Liver (tissue), 7 donors: ENCODE measurements at regions not wholly inside any gene's neighbourhood (a gene's known extent, or its start where the extent isn't known, plus 50 kb on each side); places are given as distances from the start of the nearest gene placed in this dataset.

Source experiments
- DNase-seq: peaks from one replicate; pipeline ENCODE4 v3.0.0-alpha.2; 2017; ENCODE audit warnings: low spot score
- H3K27ac ChIP-seq, 2 donors: one replicate each; pipeline ENCODE4 v1.7.0; 2013; ENCODE audit warnings: inconsistent platforms in 2 of 2, low read length in 2 of 2, control low read depth in 1 of 2, low read depth in 1 of 2, mild to moderate bottlenecking in 1 of 2
- H3K27me3 ChIP-seq, 4 donors: one replicate each; pipeline versions ENCODE4 v1.6.1 to v1.7.0; 2013; ENCODE audit warnings: low read length in 3 of 4, inconsistent platforms in 1 of 4, mild to moderate bottlenecking in 1 of 4, moderate library complexity in 1 of 4; ENCODE audit not compliant: control insufficient read depth in 4 of 4, insufficient read depth in 4 of 4
- H3K36me3 ChIP-seq, 4 donors: one replicate each; pipeline versions ENCODE4 v1.6.1 to v1.7.0; 2013; ENCODE audit warnings: low read length in 3 of 4, mild to moderate bottlenecking in 3 of 4, low read depth in 1 of 4, moderate library complexity in 1 of 4; ENCODE audit not compliant: control insufficient read depth in 4 of 4, insufficient read depth in 3 of 4
- H3K4me1 ChIP-seq, 4 donors: one replicate each; pipeline versions ENCODE4 v1.6.1 to v1.7.0; 2013; ENCODE audit warnings: low read length in 3 of 4, mild to moderate bottlenecking in 3 of 4, moderate library complexity in 1 of 4; ENCODE audit not compliant: control insufficient read depth in 4 of 4, insufficient read depth in 4 of 4
- H3K4me3 ChIP-seq, 3 donors: one replicate each; pipeline versions ENCODE4 v1.6.1 to v1.7.0; 2013; ENCODE audit warnings: low read length in 3 of 3, control low read depth in 1 of 3, low read depth in 1 of 3, mild to moderate bottlenecking in 1 of 3
- H3K9ac ChIP-seq, 2 donors: one replicate each; pipeline ENCODE4 v1.7.0; 2013; ENCODE audit warnings: low read length in 2 of 2, mild to moderate bottlenecking in 2 of 2, moderate library complexity in 2 of 2, control low read depth in 1 of 2, low read depth in 1 of 2
- H3K9me3 ChIP-seq, 4 donors: one replicate each; pipeline versions ENCODE4 v1.6.1 to v1.7.0; 2013; ENCODE audit warnings: low read length in 3 of 4; ENCODE audit not compliant: control insufficient read depth in 4 of 4
- ATF3 ChIP-seq: IDR thresholded peaks from 2 replicates; pipeline ENCODE4 v1.6.1; 2016; ENCODE audit warnings: antibody characterized with exemption
- EGR1 ChIP-seq, 2 donors: IDR thresholded peaks; 2 replicates each; pipeline ENCODE4 v1.6.1; 2016 to 2018; ENCODE audit warnings: antibody characterized with exemption in 2 of 2, low read depth in 2 of 2
- FOXA1 ChIP-seq: IDR thresholded peaks from 2 replicates; pipeline ENCODE4 v1.6.1; 2016; ENCODE audit warnings: antibody characterized with exemption
- FOXA2 ChIP-seq: IDR thresholded peaks from 2 replicates; pipeline ENCODE4 v1.6.1; 2016; ENCODE audit warnings: antibody characterized with exemption
- GABPA ChIP-seq, 2 donors: IDR thresholded peaks in 1 of 2; conservative IDR thresholded peaks in 1 of 2; 2 replicates each; pipeline ENCODE4 v1.6.1; 2016; ENCODE audit warnings: antibody characterized with exemption in 2 of 2, mild to moderate bottlenecking in 1 of 2, moderate library complexity in 1 of 2
- HNF4A ChIP-seq, 2 donors: conservative IDR thresholded peaks; 2 replicates each; pipeline ENCODE4 v1.6.1; 2016; ENCODE audit warnings: antibody characterized with exemption in 2 of 2, mild to moderate bottlenecking in 2 of 2
- JUND ChIP-seq, 2 donors: IDR thresholded peaks; 2 replicates each; pipeline ENCODE4 v1.6.1; 2016; ENCODE audit warnings: antibody characterized with exemption in 2 of 2
- NR2F2 ChIP-seq: IDR thresholded peaks from 2 replicates; pipeline ENCODE4 v1.6.1; 2016; ENCODE audit warnings: antibody characterized with exemption
- RAD21 ChIP-seq, 2 donors: IDR thresholded peaks; 2 replicates each; pipeline ENCODE4 v1.6.1; 2016; ENCODE audit warnings: antibody characterized with exemption in 2 of 2, mild to moderate bottlenecking in 2 of 2
- RXRA ChIP-seq, 2 donors: IDR thresholded peaks; 2 replicates each; pipeline ENCODE4 v1.6.1; 2017 to 2018; ENCODE audit warnings: antibody characterized with exemption in 2 of 2, mild to moderate bottlenecking in 1 of 2
- SP1 ChIP-seq: IDR thresholded peaks from 2 replicates; pipeline ENCODE4 v1.6.1; 2018; ENCODE audit warnings: antibody characterized with exemption, mild to moderate bottlenecking
- YY1 ChIP-seq: IDR thresholded peaks from 2 replicates; pipeline ENCODE4 v1.6.1; 2016; ENCODE audit warnings: antibody characterized with exemption, mild to moderate bottlenecking
- WGBS: extraction: QIAGEN DNeasy Blood & Tissue Kit; methylation state at CpG from one replicate; pipeline ENCODE4 v1.1.7; 2013; 5-methylcytosine and 5-hydroxymethylcytosine counted together
- TF ChIP-seq, protein P1 (sequence below): IDR thresholded peaks from 2 replicates; pipeline ENCODE4 v1.6.1; 2016; ENCODE audit warnings: antibody characterized with exemption, mild to moderate bottlenecking
- TF ChIP-seq, protein P2 (sequence below): IDR thresholded peaks from 2 replicates; pipeline ENCODE4 v1.6.1; 2016; ENCODE audit warnings: antibody characterized with exemption
- donor health status: healthy.
- donor health status: healthy.
- donor health status: healthy.
- donor health status: healthy.

- TF ChIP-seq FOXA1 (no peak), RXRA (IDR thresholded peaks at IDR 0.05) (no peak), NR2F2 (no peak), SP1 (no peak), EGR1 (IDR thresholded peaks at IDR 0.05; ENCODE audit: low read depth in 2 of 2) (no peak), HNF4A (conservative IDR thresholded peaks at IDR 0.05) (no peak)
- TF ChIP-seq, protein P1, sequence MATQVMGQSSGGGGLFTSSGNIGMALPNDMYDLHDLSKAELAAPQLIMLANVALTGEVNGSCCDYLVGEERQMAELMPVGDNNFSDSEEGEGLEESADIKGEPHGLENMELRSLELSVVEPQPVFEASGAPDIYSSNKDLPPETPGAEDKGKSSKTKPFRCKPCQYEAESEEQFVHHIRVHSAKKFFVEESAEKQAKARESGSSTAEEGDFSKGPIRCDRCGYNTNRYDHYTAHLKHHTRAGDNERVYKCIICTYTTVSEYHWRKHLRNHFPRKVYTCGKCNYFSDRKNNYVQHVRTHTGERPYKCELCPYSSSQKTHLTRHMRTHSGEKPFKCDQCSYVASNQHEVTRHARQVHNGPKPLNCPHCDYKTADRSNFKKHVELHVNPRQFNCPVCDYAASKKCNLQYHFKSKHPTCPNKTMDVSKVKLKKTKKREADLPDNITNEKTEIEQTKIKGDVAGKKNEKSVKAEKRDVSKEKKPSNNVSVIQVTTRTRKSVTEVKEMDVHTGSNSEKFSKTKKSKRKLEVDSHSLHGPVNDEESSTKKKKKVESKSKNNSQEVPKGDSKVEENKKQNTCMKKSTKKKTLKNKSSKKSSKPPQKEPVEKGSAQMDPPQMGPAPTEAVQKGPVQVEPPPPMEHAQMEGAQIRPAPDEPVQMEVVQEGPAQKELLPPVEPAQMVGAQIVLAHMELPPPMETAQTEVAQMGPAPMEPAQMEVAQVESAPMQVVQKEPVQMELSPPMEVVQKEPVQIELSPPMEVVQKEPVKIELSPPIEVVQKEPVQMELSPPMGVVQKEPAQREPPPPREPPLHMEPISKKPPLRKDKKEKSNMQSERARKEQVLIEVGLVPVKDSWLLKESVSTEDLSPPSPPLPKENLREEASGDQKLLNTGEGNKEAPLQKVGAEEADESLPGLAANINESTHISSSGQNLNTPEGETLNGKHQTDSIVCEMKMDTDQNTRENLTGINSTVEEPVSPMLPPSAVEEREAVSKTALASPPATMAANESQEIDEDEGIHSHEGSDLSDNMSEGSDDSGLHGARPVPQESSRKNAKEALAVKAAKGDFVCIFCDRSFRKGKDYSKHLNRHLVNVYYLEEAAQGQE, result no peak
- no peak for DNase-seq
- peaks cover 7 to 16% (median 13%) of the 10 kb centered on the region in 4 donors for H3K4me1 ChIP-seq
- WGBS, result 98% methylated on average over 15 of the region's 15 CpGs
- H3K27me3 ChIP-seq, result no peaks in the 10 kb centered on the region
- H3K27ac ChIP-seq, result no peak overlapping the region
- no peaks in the 10 kb centered on the region for H3K36me3 ChIP-seq
- H3K4me3 ChIP-seq, result no peak overlapping the region
- H3K9me3 ChIP-seq, result no peaks in the 10 kb centered on the region
- H3K9ac ChIP-seq, result no peak overlapping the region
Measured at GRCh38 chr6:167730441-167730840, 96.3 kb upstream of the AFDN start.

DNA sequence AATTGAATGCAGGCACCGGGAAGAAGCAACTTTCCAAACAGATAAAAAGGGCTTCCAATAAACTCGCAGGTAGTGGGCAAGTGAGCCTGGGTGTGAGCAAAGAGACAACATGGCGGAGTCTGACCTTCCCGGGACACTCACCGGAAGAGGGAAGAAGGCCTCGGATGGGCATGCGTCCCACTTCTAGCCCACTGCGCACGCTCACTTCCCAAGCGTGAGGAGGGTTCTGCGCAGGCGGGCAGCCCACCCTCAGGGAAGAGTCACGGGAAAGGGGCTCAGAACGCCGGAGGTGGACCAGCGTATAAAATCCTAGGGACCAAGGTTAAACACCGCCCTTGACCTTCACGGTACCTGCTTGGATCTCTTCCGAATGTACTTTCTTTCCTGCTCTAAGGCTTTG, 95.5 kb upstream of the AFDN start:
- no peaks in the 10 kb centered on the region for H3K27me3 ChIP-seq
- no peak overlapping the region for H3K9ac ChIP-seq
- WGBS, result 95% methylated on average over 19 of the region's 19 CpGs
- H3K4me1 ChIP-seq, result peaks cover 7 to 20% (median 16%) of the 10 kb centered on the region in 4 donors
- no peaks in the 10 kb centered on the region for H3K9me3 ChIP-seq
- TF ChIP-seq YY1 (no peak), ATF3 (no peak), HNF4A (conservative IDR thresholded peaks at IDR 0.05) (no peak), FOXA2 (no peak), JUND (IDR thresholded peaks at IDR 0.05) (no peak), EGR1 (IDR thresholded peaks at IDR 0.05; ENCODE audit: low read depth in 2 of 2) (no peak), FOXA1 (no peak), SP1 (no peak), NR2F2 (no peak), RAD21 (IDR thresholded peaks at IDR 0.05) (no peak), RXRA (IDR thresholded peaks at IDR 0.05) (no peak), GABPA (IDR thresholded peaks at IDR 0.05 in 1 of 2, conservative IDR thresholded peaks at IDR 0.05 in 1 of 2) (no peak)
- TF ChIP-seq, protein P1, result no peak
- TF ChIP-seq, protein P2, sequence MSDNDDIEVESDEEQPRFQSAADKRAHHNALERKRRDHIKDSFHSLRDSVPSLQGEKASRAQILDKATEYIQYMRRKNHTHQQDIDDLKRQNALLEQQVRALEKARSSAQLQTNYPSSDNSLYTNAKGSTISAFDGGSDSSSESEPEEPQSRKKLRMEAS, result no peak
- H3K27ac ChIP-seq, result no peak overlapping the region
- no peaks in the 10 kb centered on the region for H3K36me3 ChIP-seq
- H3K4me3 ChIP-seq, result no peak overlapping the region
- DNase-seq, result no peak
